Inflammatory macrophage treated with lipopolysaccharide for 4 hours (primary cell): ENCODE measurements at regions not wholly inside any gene's neighbourhood (a gene's known extent, or its start where the extent isn't known, plus 50 kb on each side); places are given as distances from the start of the nearest gene placed in this dataset.

ENCODE experiments used
- DNase-seq: peaks from one replicate; pipeline ENCODE4 v3.0.0-alpha.2; 2020

DNA sequence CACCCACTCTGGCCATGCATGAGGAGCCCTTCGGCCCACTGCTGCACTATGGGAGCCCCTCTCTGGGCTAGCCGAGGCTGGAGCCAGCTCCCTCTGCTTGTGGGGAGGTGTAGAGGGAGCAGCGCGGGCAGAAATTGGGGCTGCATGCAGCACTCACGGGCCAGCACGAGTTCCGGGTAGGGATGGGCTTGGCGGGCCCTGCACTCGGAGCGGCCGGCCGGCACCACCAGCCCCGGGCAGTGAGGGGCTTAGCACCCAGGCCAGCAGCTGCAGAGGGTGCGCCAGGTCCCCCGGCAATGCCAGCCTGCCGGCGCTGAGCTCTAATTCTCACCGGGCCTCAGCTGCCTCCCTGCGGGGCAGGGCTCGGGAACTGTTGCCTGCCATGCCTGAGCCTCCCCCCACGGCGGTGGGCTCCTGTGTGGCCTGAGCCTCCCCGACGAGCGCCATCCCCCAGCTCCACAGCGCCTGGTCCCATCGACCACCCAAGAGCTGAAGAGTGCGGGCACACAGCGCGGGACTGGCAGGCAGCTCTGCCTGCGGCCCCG, 209.0 kb downstream of the LTN1 start:
- DNase-seq = no peak

DNA sequence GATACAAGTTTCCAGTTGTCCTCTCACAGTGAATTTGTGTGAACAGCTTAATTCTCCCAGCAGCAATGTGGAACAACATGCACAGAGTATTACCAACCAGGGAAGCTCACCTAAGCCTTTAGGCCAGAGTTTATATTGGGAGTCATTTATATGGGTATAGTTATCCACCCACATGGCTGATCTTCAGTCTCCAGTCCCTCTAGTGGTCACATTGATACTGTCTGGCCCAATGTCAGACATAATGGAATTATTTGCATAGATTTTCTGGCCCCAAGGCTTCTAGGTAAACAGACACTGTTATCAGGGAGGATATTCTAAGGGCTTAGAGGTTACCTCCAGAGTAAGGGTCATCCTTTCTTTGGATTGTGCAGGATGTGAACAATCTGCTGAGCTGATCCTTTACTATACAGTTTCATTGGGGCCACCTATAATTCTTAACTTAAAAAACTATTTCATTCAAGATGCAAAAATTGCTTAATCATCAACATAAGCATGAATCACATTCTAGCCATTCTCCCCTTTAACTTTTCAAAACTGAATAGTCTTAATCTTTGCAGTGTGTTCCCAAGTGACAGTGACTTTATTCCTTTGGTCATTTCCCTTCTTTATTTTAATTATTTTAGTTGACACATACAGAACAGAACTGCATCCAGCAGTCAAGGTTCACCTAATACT, 210.9 kb downstream of the LTN1 start:
- DNase-seq = no peak

- DNase-seq = no peak
These were observed 212.8 kb downstream of the LTN1 start for GRCh38 chr21:28779914-28780313.

DNA sequence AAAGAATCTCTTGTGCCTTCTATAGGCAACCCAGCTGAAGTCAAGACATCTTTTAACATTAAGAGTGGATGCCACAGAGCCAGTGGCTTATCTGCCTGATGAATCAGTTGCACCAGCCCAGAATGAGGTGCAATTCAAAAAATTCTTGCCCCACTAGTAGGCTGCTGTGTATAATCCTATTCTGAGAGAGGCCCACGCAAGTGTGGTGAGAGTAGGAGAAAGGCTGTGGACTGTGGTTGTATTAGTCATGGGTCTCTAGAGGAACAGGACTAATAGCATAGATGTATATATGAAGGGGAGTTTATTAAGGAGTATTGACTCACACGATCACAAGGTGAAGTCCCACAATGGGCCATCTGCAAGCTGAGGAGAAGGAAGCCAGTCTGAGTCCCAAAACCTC, 216.4 kb downstream of the LTN1 start:
- DNase-seq = peak; percentile 22

DNA sequence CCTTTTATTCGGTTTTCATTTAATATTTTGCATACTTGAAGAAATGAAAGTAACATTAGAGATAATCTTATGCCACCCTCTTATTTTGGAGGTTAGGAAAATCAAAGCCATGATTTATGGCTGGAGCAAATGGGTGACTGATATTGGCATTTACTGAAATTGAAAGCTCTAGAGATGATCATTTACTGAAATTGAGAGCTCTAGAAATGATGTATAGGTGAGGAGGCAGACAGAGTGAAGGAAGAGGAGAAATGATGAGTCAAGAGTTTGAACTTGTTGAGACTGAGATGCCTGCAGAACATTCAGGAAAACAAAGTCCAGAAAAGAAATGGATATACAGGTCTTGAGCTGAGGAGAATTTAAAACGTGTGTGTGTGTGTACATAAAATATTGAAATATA, 217.6 kb downstream of the LTN1 start:
- DNase-seq = no peak

- no peak for DNase-seq
These were observed 219.6 kb downstream of the LTN1 start for GRCh38 chr21:28773036-28773435.

GRCh38 chr21:28771790-28772501, 220.7 kb downstream of the LTN1 start:
- DNase-seq = no peak

GRCh38 chr21:28770867-28771661, 221.6 kb downstream of the LTN1 start:
- DNase-seq = no peak

- no peak for DNase-seq
These were observed 223.0 kb downstream of the LTN1 start for GRCh38 chr21:28769683-28770082.

- DNase-seq = no peak
These were observed 223.9 kb downstream of the LTN1 start for GRCh38 chr21:28768753-28769152.

- DNase-seq = no peak
These were observed 225.2 kb downstream of the LTN1 start for GRCh38 chr21:28767523-28767922.

DNA sequence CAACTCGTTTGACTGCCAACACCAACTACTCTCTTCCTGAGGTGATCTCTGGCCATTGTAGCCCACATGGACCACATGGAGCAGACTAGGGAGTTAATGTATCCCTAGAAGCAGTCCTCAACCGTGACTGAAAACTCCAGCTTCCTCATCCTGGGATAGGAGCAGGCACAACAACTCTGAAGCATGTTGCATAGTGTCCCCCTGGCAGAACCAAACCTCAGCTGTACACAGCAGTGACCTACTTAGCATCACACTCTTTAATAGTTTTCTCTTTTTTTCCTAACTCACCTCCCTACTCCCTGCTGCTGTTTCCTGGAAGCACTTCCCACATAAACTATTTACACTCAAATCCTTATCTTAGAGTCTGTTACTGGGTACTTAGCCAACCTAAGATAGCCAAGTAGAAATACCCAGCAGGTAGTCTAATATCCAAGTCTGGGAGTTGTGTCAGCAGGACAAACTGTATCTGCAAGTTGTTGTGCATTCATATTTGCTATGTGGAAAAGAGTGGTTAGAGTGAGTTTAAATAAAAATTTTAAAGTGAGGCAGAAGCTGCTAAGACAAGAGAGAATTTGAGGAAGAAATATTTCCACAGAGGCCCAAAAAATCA, 228.8 kb downstream of the LTN1 start:
- DNase-seq = no peak

DNA sequence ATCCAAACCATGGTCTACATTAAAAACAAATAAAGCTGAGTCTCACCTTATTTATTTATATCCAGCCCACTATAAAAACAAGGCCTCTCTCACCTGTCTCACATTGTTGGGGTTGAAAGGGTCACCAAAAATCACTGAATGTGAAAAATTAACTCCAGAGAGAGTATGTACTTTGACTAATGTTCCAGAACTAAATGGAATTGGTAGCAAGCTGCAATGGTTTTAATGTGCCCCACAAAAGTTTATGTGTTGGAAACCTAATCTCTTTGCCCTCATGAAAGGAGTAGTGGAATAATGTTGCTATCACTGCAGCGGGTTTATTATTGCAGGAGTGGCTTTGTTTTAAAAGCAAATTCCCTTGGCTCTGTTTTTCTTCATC, 230.3 kb downstream of the LTN1 start:
- no peak for DNase-seq

- DNase-seq = no peak
These were observed 230.9 kb downstream of the LTN1 start for GRCh38 chr21:28761674-28762356.

GRCh38 chr21:28758883-28759242, 233.8 kb downstream of the LTN1 start:
- no peak for DNase-seq

DNA sequence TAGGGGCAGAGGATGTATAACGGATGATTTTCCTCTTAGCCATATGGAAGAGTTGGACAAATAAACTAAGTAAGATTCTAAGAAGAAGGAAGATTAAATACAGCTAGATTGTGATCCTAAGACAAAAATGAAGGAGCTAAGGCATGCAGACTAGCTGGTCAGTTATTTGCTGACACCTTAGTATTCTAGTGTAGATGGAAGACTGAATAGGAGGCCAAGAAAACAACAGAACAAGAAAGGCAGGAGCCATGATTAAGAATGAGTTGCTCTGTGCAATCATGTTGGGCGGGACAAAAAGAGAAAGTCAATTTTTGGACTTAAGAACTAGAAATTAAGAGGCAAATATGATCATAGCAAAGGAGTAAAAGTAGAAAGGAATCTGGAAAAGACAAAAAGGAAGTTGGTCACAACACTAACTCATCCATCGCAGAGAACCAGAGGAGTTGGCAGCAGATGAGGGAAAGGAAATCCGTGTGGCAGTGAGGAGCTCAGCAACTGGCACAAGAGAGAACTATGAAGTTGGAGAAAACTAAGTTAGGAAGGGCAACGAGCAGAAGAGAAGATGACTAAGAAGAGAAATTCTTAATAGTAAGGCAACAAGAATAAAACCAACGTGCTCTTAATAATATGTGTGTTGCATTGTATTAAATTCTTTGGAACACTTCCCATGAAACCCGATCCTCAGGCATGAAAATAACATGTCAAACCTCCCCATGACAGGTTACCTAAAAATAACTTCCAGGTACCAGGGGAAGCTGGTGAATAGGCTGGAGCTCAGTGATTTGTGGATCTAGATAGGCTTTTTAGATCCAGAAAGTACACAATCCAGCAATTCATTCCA, 234.4 kb downstream of the LTN1 start:
- DNase-seq = no peak

- DNase-seq = no peak
These were observed 237.8 kb downstream of the LTN1 start for GRCh38 chr21:28754862-28755261.

DNA sequence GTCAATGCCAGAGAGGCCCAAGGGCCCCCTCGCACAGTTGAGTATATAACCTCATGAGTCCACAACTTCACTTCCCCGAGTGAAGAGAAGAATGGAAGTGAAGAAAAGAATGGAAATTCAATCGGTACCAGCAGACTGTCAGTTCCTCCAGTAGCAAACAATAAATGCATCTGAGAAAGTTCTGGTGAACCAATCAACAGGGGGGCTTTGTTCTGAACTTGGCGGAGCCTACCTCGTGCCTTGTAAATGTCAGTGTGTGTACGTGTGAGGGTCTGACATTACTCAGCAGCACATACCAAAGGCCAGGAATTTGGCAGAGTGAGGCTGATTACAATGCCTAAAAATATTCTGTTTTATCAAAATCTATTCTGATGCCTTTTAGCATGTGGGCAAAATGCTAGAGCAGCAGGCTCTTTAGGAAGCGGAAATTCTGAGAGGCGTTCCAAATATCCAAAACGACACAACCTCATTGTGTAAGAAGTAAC, 238.5 kb downstream of the LTN1 start:
- no peak for DNase-seq

DNA sequence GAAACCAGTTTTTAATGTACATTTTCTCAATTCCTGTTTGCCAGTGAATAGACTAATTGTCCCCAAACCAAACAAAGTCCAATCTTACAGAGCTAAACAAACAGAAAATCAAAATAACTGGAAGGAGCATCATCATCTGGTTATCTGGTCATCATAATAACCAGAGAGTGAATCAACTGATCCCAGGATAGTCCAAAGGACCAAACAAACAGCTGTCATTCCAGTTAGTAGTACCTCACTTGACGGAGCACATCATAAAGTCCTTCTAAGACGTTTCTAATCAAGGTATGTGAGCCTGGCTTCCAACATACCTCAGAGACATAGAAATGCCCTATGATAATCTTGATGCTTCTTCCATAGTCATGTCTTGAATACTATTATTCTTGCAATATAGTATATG, 240.5 kb downstream of the LTN1 start:
- DNase-seq = no peak

DNA sequence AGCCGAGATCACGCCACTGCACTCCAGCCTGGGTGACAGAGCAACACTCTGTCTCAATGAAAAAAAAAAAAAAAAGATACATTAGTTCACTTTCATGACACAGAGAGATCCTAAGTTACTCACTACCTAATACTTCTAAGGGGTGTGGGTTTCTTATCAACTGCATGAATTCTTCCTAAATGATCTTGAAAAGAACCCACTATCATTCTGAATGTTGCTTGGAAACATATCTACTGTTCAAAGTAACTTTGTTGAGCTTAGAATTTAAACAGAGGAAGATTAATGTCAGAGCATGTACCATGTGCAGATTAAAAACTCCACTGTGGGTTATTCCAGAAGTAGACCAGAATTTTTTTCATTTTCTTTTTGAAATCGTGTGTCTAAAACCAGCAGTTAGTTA, 241.5 kb downstream of the LTN1 start:
- no peak for DNase-seq

- no peak for DNase-seq
These were observed 242.1 kb downstream of the LTN1 start for GRCh38 chr21:28750565-28750964.

GRCh38 chr21:28749536-28749935, 243.1 kb downstream of the LTN1 start:
- no peak for DNase-seq
